H9 (cell line): ENCODE measurements at regions not wholly inside any gene's neighbourhood (a gene's known extent, or its start where the extent isn't known, plus 50 kb on each side); places are given as distances from the start of the nearest gene placed in this dataset.

Experiments
- DNase-seq: peaks from one replicate; pipeline ENCODE4 v3.0.0-alpha.2; 2017
- H2AFZ ChIP-seq: one replicate; pipeline ENCODE4 v1.6.1; 2013; ENCODE audit warnings: mild to moderate bottlenecking, low read length, control low read depth, moderate library complexity
- H2AK5ac ChIP-seq: 2 replicates; pipeline ENCODE4 v1.6.1; 2013; ENCODE audit warnings: low read length, control low read depth, mixed read lengths; ENCODE audit not compliant: insufficient read length
- H2BK120ac ChIP-seq: one replicate; pipeline ENCODE4 v1.6.1; 2013; ENCODE audit warnings: low read depth, mild to moderate bottlenecking, low read length, control low read depth, inconsistent platforms; ENCODE audit not compliant: poor library complexity, severe bottlenecking
- H2BK12ac ChIP-seq: 2 replicates; pipeline ENCODE4 v1.6.1; 2013; ENCODE audit warnings: low read length, control low read depth, mixed read lengths, low read depth; ENCODE audit not compliant: insufficient read length
- H2BK15ac ChIP-seq: 2 replicates; pipeline ENCODE4 v1.6.1; 2013; ENCODE audit warnings: low read depth, low read length, control low read depth
- H2BK20ac ChIP-seq: one replicate; pipeline ENCODE4 v1.6.1; 2013; ENCODE audit warnings: low read depth, mild to moderate bottlenecking, low read length, control low read depth, inconsistent platforms; ENCODE audit not compliant: poor library complexity, severe bottlenecking
- H2BK5ac ChIP-seq: 2 replicates; pipeline ENCODE4 v1.6.1; 2013; ENCODE audit warnings: low read length, control low read depth, mixed read lengths; ENCODE audit not compliant: insufficient read length
- H3K14ac ChIP-seq: 2 replicates; pipeline ENCODE4 v1.6.1; 2013; ENCODE audit warnings: low read length, control low read depth; ENCODE audit not compliant: insufficient read depth
- H3K18ac ChIP-seq: 2 replicates; pipeline ENCODE4 v1.6.1; 2013; ENCODE audit warnings: low read depth, mild to moderate bottlenecking, mixed read lengths, low read length, control low read depth; ENCODE audit not compliant: insufficient read length
- H3K23ac ChIP-seq: 2 replicates; pipeline ENCODE4 v1.6.1; 2013; ENCODE audit warnings: low read length, control low read depth, mixed read lengths, low read depth; ENCODE audit not compliant: insufficient read length
- H3K23me2 ChIP-seq: 2 replicates; pipeline ENCODE4 v1.6.1; 2013; ENCODE audit warnings: low read depth, mild to moderate bottlenecking, mixed read lengths, low read length, control low read depth; ENCODE audit not compliant: insufficient read length, poor library complexity, severe bottlenecking
- H3K27ac ChIP-seq: 2 replicates; pipeline ENCODE4 v1.5.1; 2013; ENCODE audit warnings: low read length, control low read depth, mixed read lengths, low read depth; ENCODE audit not compliant: insufficient read length
- H3K27me3 ChIP-seq: 2 replicates; pipeline ENCODE4 v1.6.1; 2013; ENCODE audit warnings: low read length, control low read depth, inconsistent platforms; ENCODE audit not compliant: insufficient read depth
- H3K4ac ChIP-seq: 2 replicates; pipeline ENCODE4 v1.6.1; 2013; ENCODE audit warnings: low read depth, mild to moderate bottlenecking, control low read depth, inconsistent platforms, low read length, moderate library complexity
- H3K4me1 ChIP-seq: 2 replicates; pipeline ENCODE4 v1.6.1; 2013; ENCODE audit warnings: low read length, control low read depth, inconsistent platforms; ENCODE audit not compliant: insufficient read depth
- H3K4me2 ChIP-seq: 2 replicates; pipeline ENCODE4 v1.6.1; 2013; ENCODE audit warnings: low read length, control low read depth, mixed read lengths; ENCODE audit not compliant: insufficient read length, insufficient read depth
- H3K56ac ChIP-seq: 2 replicates; pipeline ENCODE4 v1.6.1; 2013; ENCODE audit warnings: low read depth, mild to moderate bottlenecking, mixed read lengths, low read length, control low read depth; ENCODE audit not compliant: insufficient read length
- H3K79me1 ChIP-seq: 2 replicates; pipeline ENCODE4 v1.6.1; 2013; ENCODE audit warnings: low read depth, mild to moderate bottlenecking, moderate library complexity, low read length, control low read depth, inconsistent platforms; ENCODE audit not compliant: insufficient read depth, poor library complexity, severe bottlenecking
- H3K79me2 ChIP-seq: 2 replicates; pipeline ENCODE4 v1.6.1; 2013; ENCODE audit warnings: low read length, control low read depth, inconsistent platforms; ENCODE audit not compliant: insufficient read depth
- H3K9ac ChIP-seq: 2 replicates; pipeline ENCODE4 v1.6.1; 2013; ENCODE audit warnings: low read length, control low read depth, mixed read lengths; ENCODE audit not compliant: insufficient read length; ENCODE audit errors: extremely low read depth
- H3K9me3 ChIP-seq: one replicate; pipeline ENCODE4 v1.6.1; 2013; ENCODE audit warnings: low read depth, low read length, inconsistent platforms; ENCODE audit not compliant: control insufficient read depth
- H3T11ph ChIP-seq: one replicate; pipeline ENCODE4 v1.6.1; 2013; ENCODE audit warnings: mild to moderate bottlenecking, low read length, control low read depth, inconsistent platforms
- H4K20me1 ChIP-seq: one replicate; pipeline ENCODE4 v1.6.1; 2013; ENCODE audit not compliant: control insufficient read depth, insufficient read length, insufficient read depth
- H4K5ac ChIP-seq: 2 replicates; pipeline ENCODE4 v1.6.1; 2013; ENCODE audit warnings: low read depth, mild to moderate bottlenecking, mixed read lengths, low read length, control low read depth; ENCODE audit not compliant: insufficient read length
- H4K8ac ChIP-seq: replicated peaks from 2 replicates; pipeline ENCODE4 v1.6.1; 2013; ENCODE audit warnings: low read length, control low read depth, mixed read lengths, low read depth; ENCODE audit not compliant: insufficient read length
- H4K91ac ChIP-seq: 2 replicates; pipeline ENCODE4 v1.6.1; 2013; ENCODE audit warnings: low read depth, mild to moderate bottlenecking, moderate library complexity, mixed read lengths, low read length, control low read depth; ENCODE audit not compliant: insufficient read length
- H3K27ac Mint-ChIP-seq, 3 experiments: 2 replicates in 2 of 3; 3 replicates in 1 of 3; pipeline ENCODE4 v1.8.0; 2020 to 2021; ENCODE audit warnings: mixed read lengths in 3 of 3, mild to moderate bottlenecking in 1 of 3, moderate library complexity in 1 of 3
- H3K27me3 Mint-ChIP-seq: 2 replicates; pipeline ENCODE4 v1.8.0; 2021; ENCODE audit warnings: low read depth, mild to moderate bottlenecking, moderate library complexity, mixed read lengths
- H3K36me3 Mint-ChIP-seq, 3 experiments: 2 replicates in 2 of 3; 3 replicates in 1 of 3; pipeline ENCODE4 v1.8.0; 2020 to 2021; ENCODE audit warnings: low read depth in 3 of 3, mixed read lengths in 3 of 3; ENCODE audit not compliant: insufficient read depth in 1 of 3
- H3K4me1 Mint-ChIP-seq, 2 experiments: 2 replicates each; pipeline ENCODE4 v1.8.0; 2020; ENCODE audit warnings: mixed read lengths in 2 of 2
- H3K4me3 Mint-ChIP-seq, 2 experiments: 2 replicates in 1 of 2; 3 replicates in 1 of 2; pipeline ENCODE4 v1.8.0; 2020 to 2021; ENCODE audit warnings: mild to moderate bottlenecking in 2 of 2, mixed read lengths in 2 of 2, moderate library complexity in 1 of 2
- H3K9me3 Mint-ChIP-seq, 2 experiments: 2 replicates in 1 of 2; 3 replicates in 1 of 2; pipeline ENCODE4 v1.8.0; 2020; ENCODE audit warnings: mild to moderate bottlenecking in 2 of 2, mixed read lengths in 2 of 2, moderate library complexity in 1 of 2
- WGBS: extraction: QIAGEN DNeasy Blood & Tissue Kit; methylation state at CpG from one replicate; pipeline ENCODE4 v1.1.7; 2013; ENCODE audit warnings: missing lambda C conversion rate, low lambda C conversion rate, mixed read lengths; ENCODE audit not compliant: insufficient read length; ENCODE audit errors: extremely low coverage; 5-methylcytosine and 5-hydroxymethylcytosine counted together
- TF ChIP-seq, protein P1 (sequence below): fragments of 200-600 bp; sonication (generic); conservative IDR thresholded peaks from 3 replicates; pipeline ENCODE4 v1.8.0; 2021; ENCODE audit warnings: antibody characterized with exemption, mild to moderate bottlenecking

DNA sequence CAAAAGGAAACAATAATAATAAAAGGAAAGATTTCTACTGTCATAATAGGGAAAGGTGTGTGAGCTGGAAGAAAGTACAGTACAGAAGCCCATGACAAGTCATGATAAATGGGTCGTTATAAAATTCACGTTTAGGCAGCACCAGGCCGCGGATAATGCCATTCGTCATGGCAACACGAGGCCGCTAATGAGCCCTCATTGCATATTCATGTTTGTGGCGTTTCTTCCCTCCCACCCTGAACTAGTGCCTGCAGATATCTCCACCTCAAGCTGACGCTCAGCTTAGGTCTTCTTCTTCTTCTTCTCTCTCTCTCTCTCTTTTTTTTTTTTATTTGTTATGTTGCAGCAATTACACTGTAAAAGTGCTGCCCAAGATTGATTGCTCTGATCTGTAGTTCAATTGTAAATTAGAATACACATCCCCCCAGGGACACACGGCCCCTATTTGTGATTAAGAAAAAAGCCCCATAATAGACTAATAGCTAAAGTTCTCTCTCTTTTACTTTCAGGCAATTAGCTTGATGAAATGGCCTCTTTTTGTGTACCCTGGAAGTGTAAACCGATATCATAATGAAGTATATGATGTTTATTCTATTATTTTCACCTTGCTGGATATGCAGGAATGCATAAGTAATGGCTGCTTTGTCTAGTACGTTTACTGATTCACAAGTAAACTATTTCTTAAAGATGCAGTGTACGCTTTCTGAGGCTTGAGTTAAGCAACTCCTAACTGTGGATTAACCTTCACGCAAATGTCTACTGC, 61.9 kb upstream of the NR2F2 start:
- Histone ChIP-seq H3K4ac (no peak overlapping the region), H4K91ac (no peak overlapping the region), H4K8ac (no peak overlapping the region), H3K18ac (no peak overlapping the region), H2BK12ac (no peak overlapping the region), H2AK5ac (no peak overlapping the region), H2BK15ac (no peak overlapping the region), H3K56ac (no peak overlapping the region), H2BK5ac (no peak overlapping the region), H3K23ac (no peak overlapping the region), H4K20me1 (no peaks in the 10 kb centered on the region), H3K23me2 (no peaks in the 10 kb centered on the region), H3K79me1 (no peaks in the 10 kb centered on the region), H3K14ac (no peak overlapping the region), H3K4me2 (no peak overlapping the region), H3T11ph (no peak overlapping the region), H3K27ac (no peak overlapping the region), H4K5ac (no peak overlapping the region), H3K27me3 (no peaks in the 10 kb centered on the region), H3K4me1 (peaks cover 2% of the 10 kb centered on the region; the same call in 1 of the 2 replicates), H3K79me2 (no peaks in the 10 kb centered on the region), H2BK120ac (no peak overlapping the region), H3K9ac (no peak overlapping the region), H2AFZ (no peak overlapping the region), H3K9me3 (no peaks in the 10 kb centered on the region), H2BK20ac (no peak overlapping the region)
- no peak overlapping the region for H3K4me3 Mint-ChIP-seq
- no peak for DNase-seq
- H3K36me3 Mint-ChIP-seq: no peaks in the 10 kb centered on the region
- no peak overlapping the region for H3K27ac Mint-ChIP-seq
- H3K27me3 Mint-ChIP-seq: no peaks in the 10 kb centered on the region
- TF ChIP-seq, protein P1, sequence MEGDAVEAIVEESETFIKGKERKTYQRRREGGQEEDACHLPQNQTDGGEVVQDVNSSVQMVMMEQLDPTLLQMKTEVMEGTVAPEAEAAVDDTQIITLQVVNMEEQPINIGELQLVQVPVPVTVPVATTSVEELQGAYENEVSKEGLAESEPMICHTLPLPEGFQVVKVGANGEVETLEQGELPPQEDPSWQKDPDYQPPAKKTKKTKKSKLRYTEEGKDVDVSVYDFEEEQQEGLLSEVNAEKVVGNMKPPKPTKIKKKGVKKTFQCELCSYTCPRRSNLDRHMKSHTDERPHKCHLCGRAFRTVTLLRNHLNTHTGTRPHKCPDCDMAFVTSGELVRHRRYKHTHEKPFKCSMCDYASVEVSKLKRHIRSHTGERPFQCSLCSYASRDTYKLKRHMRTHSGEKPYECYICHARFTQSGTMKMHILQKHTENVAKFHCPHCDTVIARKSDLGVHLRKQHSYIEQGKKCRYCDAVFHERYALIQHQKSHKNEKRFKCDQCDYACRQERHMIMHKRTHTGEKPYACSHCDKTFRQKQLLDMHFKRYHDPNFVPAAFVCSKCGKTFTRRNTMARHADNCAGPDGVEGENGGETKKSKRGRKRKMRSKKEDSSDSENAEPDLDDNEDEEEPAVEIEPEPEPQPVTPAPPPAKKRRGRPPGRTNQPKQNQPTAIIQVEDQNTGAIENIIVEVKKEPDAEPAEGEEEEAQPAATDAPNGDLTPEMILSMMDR: no peak
- H3K4me1 Mint-ChIP-seq: peaks cover 10 to 18% of the 10 kb centered on the region in 2 experiments
- no peaks in the 10 kb centered on the region for H3K9me3 Mint-ChIP-seq
- no CpG with 5 or more reads among the region's 14 CpGs for WGBS
